Cardiac muscle cell (in vitro differentiated cells and primary cell): ENCODE measurements at regions not wholly inside any gene's neighbourhood (a gene's known extent, or its start where the extent isn't known, plus 50 kb on each side); places are given as distances from the start of the nearest gene placed in this dataset.

Experiments
- DNase-seq, 2 donors: peaks; one replicate each; pipeline versions ENCODE4 v3.0.0 to v3.0.0-alpha.2; 2010 to 2017; ENCODE audit warnings: low read depth in 1 of 2, low spot score in 1 of 2
- H3K27ac ChIP-seq: fragments of 200-600 bp; sonication (generic); 2 replicates; pipeline ENCODE4 v1.5.1; 2016
- H3K27me3 ChIP-seq: fragments of 200-600 bp; sonication (generic); 2 replicates; pipeline ENCODE4 v1.6.0; 2016; ENCODE audit warnings: control low read depth
- H3K36me3 ChIP-seq: fragments of 200-600 bp; sonication (generic); 2 replicates; pipeline ENCODE4 v1.5.1; 2016; ENCODE audit warnings: control low read depth
- H3K4me1 ChIP-seq: fragments of 200-600 bp; sonication (generic); 2 replicates; pipeline ENCODE4 v1.8.1; 2017; ENCODE audit warnings: low read depth, mild to moderate bottlenecking, mixed run types
- H3K4me3 ChIP-seq: fragments of 200-600 bp; sonication (generic); 2 replicates; pipeline ENCODE4 v1.5.1; 2016; ENCODE audit warnings: mild to moderate bottlenecking
- H3K9me3 ChIP-seq: fragments of 200-600 bp; sonication (generic); 2 replicates; pipeline ENCODE4 v1.5.1; 2017; ENCODE audit warnings: low read depth, mild to moderate bottlenecking, control low read depth
- TF ChIP-seq, protein P1 (sequence below): IDR thresholded peaks from 2 replicates; pipeline ENCODE4 v1.5.1; 2012; ENCODE audit warnings: low read depth, mild to moderate bottlenecking, low read length

DNA sequence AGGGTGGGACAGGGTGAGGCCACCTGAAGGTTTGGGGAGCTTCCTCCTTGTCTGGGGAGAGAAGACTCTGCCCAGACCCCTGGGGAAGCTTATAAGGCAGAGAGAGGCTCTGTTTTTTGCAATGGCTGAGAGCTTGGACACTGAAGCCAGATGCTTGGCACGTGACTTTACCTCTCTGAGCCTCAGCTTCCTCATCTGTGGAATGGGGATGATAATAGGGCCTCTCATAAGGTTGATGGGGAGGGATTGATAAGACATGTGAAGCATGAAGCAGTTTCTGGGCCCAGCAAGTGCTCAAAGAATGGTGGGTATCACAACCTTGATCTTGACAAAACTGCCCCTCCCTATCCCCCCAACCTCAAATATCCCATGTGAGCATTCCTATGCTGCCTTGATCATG, 195.4 kb upstream of the LHX5 start:
- Histone ChIP-seq H3K27ac (no peak overlapping the region), H3K4me1 (no peaks in the 10 kb centered on the region)
- TF ChIP-seq, protein P1, sequence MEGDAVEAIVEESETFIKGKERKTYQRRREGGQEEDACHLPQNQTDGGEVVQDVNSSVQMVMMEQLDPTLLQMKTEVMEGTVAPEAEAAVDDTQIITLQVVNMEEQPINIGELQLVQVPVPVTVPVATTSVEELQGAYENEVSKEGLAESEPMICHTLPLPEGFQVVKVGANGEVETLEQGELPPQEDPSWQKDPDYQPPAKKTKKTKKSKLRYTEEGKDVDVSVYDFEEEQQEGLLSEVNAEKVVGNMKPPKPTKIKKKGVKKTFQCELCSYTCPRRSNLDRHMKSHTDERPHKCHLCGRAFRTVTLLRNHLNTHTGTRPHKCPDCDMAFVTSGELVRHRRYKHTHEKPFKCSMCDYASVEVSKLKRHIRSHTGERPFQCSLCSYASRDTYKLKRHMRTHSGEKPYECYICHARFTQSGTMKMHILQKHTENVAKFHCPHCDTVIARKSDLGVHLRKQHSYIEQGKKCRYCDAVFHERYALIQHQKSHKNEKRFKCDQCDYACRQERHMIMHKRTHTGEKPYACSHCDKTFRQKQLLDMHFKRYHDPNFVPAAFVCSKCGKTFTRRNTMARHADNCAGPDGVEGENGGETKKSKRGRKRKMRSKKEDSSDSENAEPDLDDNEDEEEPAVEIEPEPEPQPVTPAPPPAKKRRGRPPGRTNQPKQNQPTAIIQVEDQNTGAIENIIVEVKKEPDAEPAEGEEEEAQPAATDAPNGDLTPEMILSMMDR, result no peak

DNA sequence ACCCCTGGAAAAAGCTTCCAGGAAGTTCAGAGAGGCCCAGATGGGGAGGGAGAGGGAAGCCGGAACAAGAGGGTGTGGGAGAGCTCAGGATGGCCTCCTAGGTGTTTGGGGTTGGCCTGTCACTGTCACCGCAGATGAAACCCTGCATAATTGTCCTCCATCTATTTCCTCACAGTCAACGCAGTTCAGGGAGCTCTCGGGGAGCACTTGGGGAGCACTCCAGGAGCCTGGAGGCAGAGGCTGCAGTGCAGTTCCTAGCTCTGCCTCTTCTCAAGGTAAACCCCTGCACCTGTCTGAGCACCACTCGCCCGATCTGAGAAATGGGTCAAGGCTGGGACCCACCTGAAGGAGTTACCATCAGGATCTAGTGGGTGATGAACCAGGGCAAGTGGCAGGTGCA, 194.6 kb upstream of the LHX5 start:
- Histone ChIP-seq H3K9me3 (no peaks in the 10 kb centered on the region), H3K4me3 (no peak overlapping the region), H3K36me3 (no peaks in the 10 kb centered on the region), H3K27me3 (no peaks in the 10 kb centered on the region), H3K4me1 (no peaks in the 10 kb centered on the region), H3K27ac (no peak overlapping the region)
- DNase-seq, result no peak
- TF ChIP-seq, protein P1, result no peak

More for the DNA sequence above, 195.4 kb upstream of the LHX5 start:
- Histone ChIP-seq H3K27me3 (no peaks in the 10 kb centered on the region), H3K9me3 (no peaks in the 10 kb centered on the region), H3K36me3 (no peaks in the 10 kb centered on the region), H3K4me3 (no peak overlapping the region)
- DNase-seq, result no peak

DNA sequence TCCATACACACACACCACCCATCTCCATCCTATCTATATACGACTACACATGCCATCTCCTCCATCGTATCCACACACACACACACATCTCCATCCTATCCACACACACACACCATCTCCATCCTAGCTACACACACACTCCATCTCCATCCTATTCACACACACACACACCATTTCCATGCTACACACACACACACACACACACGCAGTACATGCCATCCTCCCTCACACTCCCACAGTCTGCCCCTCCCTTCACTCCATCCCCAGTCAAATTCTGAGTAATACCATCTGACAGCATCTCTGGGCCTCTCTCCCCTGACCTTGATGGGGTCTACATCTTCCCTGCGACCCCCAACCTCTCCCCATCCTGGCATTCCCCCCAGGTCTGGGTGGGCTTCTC, 193.8 kb upstream of the LHX5 start:
- H3K27ac ChIP-seq, result no peak overlapping the region
- no peak for DNase-seq
- TF ChIP-seq, protein P1, result no peak
- no peaks in the 10 kb centered on the region for H3K9me3 ChIP-seq
- H3K36me3 ChIP-seq, result no peaks in the 10 kb centered on the region
- H3K4me3 ChIP-seq, result no peak overlapping the region
- H3K4me1 ChIP-seq, result no peaks in the 10 kb centered on the region
- H3K27me3 ChIP-seq, result no peaks in the 10 kb centered on the region

DNA sequence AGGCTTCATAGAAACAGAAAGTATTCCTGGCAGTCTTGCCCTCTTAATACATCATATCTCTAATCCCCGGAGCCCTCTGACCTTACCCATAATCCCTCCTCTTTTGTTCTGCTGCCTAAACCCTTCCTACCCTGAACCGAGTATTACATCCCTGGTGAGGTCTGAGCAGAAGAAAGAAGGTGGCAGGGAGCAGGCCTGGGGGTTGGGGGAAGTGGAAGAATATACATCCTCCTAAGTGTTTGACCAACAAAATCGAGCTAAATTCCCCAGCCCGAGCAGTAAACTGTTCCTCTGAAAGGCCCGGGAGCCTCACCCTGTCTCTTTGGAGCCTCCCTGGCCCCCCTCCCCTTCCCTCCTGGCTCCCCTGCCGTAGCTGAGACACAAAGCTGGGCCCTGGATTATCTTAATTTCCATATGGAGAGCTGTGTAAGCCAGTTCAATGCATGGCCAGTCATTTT, 192.6 kb upstream of the LHX5 start:
- TF ChIP-seq, protein P1, result no peak
- H3K36me3 ChIP-seq, result no peaks in the 10 kb centered on the region
- no peaks in the 10 kb centered on the region for H3K27me3 ChIP-seq
- H3K4me3 ChIP-seq, result no peak overlapping the region
- no peaks in the 10 kb centered on the region for H3K9me3 ChIP-seq
- no peak overlapping the region for H3K27ac ChIP-seq
- no peak for DNase-seq
- H3K4me1 ChIP-seq, result no peaks in the 10 kb centered on the region

DNA sequence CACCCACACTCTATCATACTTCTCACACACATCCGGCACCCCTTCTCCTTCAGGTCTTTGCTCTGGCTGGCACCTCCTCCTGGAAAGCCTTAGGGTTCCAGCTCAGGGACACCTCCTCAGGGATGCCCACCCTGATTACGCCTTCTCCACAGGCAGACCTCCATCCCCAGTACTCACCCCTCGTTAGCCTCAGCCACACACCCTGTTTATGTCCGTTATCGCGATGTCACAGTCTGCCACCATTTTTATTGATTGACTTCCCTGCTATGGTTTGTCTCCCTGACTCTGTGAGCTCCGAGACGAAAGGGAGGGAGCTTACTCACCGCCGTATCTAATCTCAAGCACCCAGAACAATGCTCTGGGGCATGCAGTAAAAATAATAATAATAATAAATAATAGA, 191.7 kb upstream of the LHX5 start:
- Histone ChIP-seq H3K9me3 (no peaks in the 10 kb centered on the region), H3K36me3 (no peaks in the 10 kb centered on the region), H3K4me1 (no peaks in the 10 kb centered on the region), H3K27me3 (no peaks in the 10 kb centered on the region), H3K4me3 (no peak overlapping the region), H3K27ac (no peak overlapping the region)
- DNase-seq, result no peak
- TF ChIP-seq, protein P1, result no peak

DNA sequence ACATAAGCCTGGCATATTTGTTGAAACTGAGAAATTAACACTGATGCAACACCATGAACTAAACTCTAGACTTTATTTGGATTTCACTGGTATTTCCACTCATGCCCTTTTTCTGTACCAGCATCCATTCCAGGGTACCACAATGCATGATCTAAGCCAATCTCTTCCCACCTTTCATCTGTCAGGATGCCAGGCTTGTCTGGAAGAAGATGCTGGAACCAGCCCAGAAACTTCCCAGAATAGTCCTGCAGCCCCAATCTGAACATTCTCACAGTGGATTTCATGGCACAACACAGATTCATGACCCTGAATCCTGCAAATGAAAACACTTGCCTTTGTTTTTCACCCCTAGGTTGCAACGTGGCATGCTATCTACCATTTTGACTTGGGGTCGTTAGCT, 189.3 kb upstream of the LHX5 start:
- TF ChIP-seq, protein P1, result no peak
- H3K36me3 ChIP-seq, result no peaks in the 10 kb centered on the region
- H3K9me3 ChIP-seq, result no peaks in the 10 kb centered on the region
- no peak for DNase-seq
- no peak overlapping the region for H3K4me3 ChIP-seq
- no peaks in the 10 kb centered on the region for H3K27me3 ChIP-seq
- no peaks in the 10 kb centered on the region for H3K4me1 ChIP-seq
- no peak overlapping the region for H3K27ac ChIP-seq
